ENCODE measurements at regions not wholly inside any gene's neighbourhood (a gene's known extent, or its start where the extent isn't known, plus 50 kb on each side); places are given as distances from the start of the nearest gene placed in this dataset.

- TF ChIP-seq CTCF (IDR thresholded peaks at IDR 0.05) = no peak
- no peak for TF ChIP-seq POLR2A (IDR thresholded peaks at IDR 0.05)
Measured at GRCh38 chr12:75698052-75698451, 186.6 kb upstream of the KRR1 start.

All from heart left ventricle (tissue), 13 donors.